DND-41 (cell line): ENCODE measurements at regions not wholly inside any gene's neighbourhood (a gene's known extent, or its start where the extent isn't known, plus 50 kb on each side); places are given as distances from the start of the nearest gene placed in this dataset.

Experiments used
- ATAC-seq: fragments of 200-7000 bp; cut with Tn5 transposase; 3 replicates; pipeline ENCODE4 v1.9.1; 2021; ENCODE audit warnings: low read depth; ENCODE audit not compliant: insufficient read depth
- DNase-seq: peaks from one replicate; pipeline ENCODE4 v3.0.0-alpha.2; 2020
- H2AFZ ChIP-seq: 2 replicates; pipeline ENCODE4 v1.6.0; 2012; ENCODE audit warnings: low read depth, low read length
- H3K27ac ChIP-seq: 2 replicates; pipeline ENCODE4 v1.5.1; 2012; ENCODE audit warnings: low read length, inconsistent platforms
- H3K27me3 ChIP-seq: fragments of 200-600 bp; sonication (generic); 2 replicates; pipeline ENCODE4 v1.6.0; 2012; ENCODE audit warnings: low read length, mild to moderate bottlenecking, inconsistent platforms; ENCODE audit not compliant: insufficient read depth, poor library complexity
- H3K36me3 ChIP-seq: 2 replicates; pipeline ENCODE4 v1.5.1; 2012; ENCODE audit warnings: low read length, inconsistent platforms; ENCODE audit not compliant: insufficient read depth
- H3K4me1 ChIP-seq: 2 replicates; pipeline ENCODE4 v1.5.1; 2012; ENCODE audit warnings: mild to moderate bottlenecking, low read length; ENCODE audit not compliant: insufficient read depth
- H3K4me2 ChIP-seq: 2 replicates; pipeline ENCODE4 v1.6.0; 2012; ENCODE audit warnings: mild to moderate bottlenecking, moderate library complexity, low read length, inconsistent platforms; ENCODE audit not compliant: insufficient read depth
- H3K4me3 ChIP-seq, 2 experiments: fragments of 200-600 bp in 1 of 2; shearing (Covaris generic) in 1 of 2; 2 replicates each; pipeline ENCODE4 v1.5.1; 2012 to 2016; ENCODE audit warnings: inconsistent platforms in 2 of 2, low read length in 2 of 2, mild to moderate bottlenecking in 2 of 2, low read depth in 1 of 2, moderate library complexity in 1 of 2
- H3K79me2 ChIP-seq: 2 replicates; pipeline ENCODE4 v1.6.0; 2012; ENCODE audit warnings: low read length, inconsistent platforms; ENCODE audit not compliant: insufficient read depth
- H3K9ac ChIP-seq: 2 replicates; pipeline ENCODE4 v1.6.0; 2012; ENCODE audit warnings: low read depth, mild to moderate bottlenecking, inconsistent platforms, low read length, moderate library complexity
- H3K9me3 ChIP-seq: 2 replicates; pipeline ENCODE4 v1.5.1; 2012; ENCODE audit warnings: low read length, moderate library complexity, mild to moderate bottlenecking, inconsistent platforms; ENCODE audit not compliant: insufficient read depth, severe bottlenecking
- H4K20me1 ChIP-seq: 2 replicates; pipeline ENCODE4 v1.6.0; 2012; ENCODE audit warnings: low read length; ENCODE audit not compliant: insufficient read depth
- CTCF ChIP-seq: IDR thresholded peaks from 2 replicates; pipeline ENCODE4 v1.5.1; 2012; ENCODE audit warnings: borderline replicate concordance, low read length, moderate library complexity, mild to moderate bottlenecking; ENCODE audit not compliant: poor library complexity, severe bottlenecking; ENCODE audit errors: extremely low read depth
- EZH2 ChIP-seq: IDR thresholded peaks from 3 replicates; pipeline ENCODE4 v1.6.1; 2012; ENCODE audit warnings: borderline replicate concordance, low read depth, mild to moderate bottlenecking, moderate library complexity, low read length, inconsistent platforms; ENCODE audit not compliant: severe bottlenecking

DNA sequence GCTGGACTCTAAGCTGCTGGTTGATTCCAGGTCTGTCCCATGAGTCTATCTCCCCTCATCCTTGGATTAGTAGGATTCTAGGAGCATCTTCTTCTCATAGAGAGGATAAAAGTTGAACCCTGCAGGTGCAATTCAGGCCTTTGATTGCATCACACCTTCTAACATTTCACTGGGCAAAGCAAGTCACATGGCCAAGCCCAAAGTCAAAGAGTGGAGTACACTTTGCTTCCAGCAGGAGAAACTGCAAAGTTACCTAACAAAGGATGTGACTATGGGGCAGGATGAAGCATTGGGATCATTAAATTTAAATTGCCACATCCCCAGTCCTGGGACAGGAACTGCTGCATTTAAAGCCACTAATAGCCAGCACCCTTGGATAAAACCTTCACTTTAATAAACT is 51.0 kb upstream of the EGFLAM start:
- Histone ChIP-seq H4K20me1 (no peaks in the 10 kb centered on the region), H3K9ac (no peak overlapping the region), H3K27ac (no peak overlapping the region), H3K79me2 (no peaks in the 10 kb centered on the region), H3K27me3 (peaks cover 4% of the 10 kb centered on the region), H3K4me1 (no peaks in the 10 kb centered on the region), H3K9me3 (no peaks in the 10 kb centered on the region), H3K36me3 (no peaks in the 10 kb centered on the region), H3K4me2 (no peak overlapping the region), H3K4me3 (no peak overlapping the region), H2AFZ (no peak overlapping the region)
- no peak for TF ChIP-seq CTCF
- no peak for TF ChIP-seq EZH2
- no peak for ATAC-seq
- DNase-seq: no peak

DNA sequence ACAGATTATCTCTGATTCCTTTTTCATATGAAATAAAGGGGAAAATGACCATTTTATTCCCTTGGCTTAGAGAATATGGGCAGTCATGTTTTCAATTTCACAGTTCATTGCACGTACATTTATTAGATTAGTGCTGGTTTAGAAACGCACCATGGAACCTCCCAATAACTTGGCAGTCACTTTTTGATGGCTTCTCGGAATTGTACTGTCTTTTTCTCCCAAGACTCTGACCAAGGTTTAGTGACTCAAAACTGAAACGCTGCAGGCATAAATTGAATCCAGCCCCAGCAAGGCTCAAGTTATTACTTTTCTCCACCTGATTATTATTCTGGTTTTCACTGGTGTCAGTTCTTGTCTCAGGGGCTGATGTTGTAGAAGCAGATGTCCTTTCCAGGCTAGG is 55.6 kb upstream of the EGFLAM start:
- Histone ChIP-seq H3K27ac (no peak overlapping the region), H3K79me2 (no peaks in the 10 kb centered on the region), H3K4me1 (no peaks in the 10 kb centered on the region), H3K4me3 (no peak overlapping the region), H3K36me3 (no peaks in the 10 kb centered on the region), H3K4me2 (no peak overlapping the region), H3K9ac (no peak overlapping the region), H4K20me1 (no peaks in the 10 kb centered on the region), H3K9me3 (no peaks in the 10 kb centered on the region), H2AFZ (no peak overlapping the region), H3K27me3 (peaks cover 4% of the 10 kb centered on the region)
- no peak for DNase-seq
- TF ChIP-seq EZH2: no peak
- no peak for TF ChIP-seq CTCF
- ATAC-seq: no peak

GRCh38 chr5:38200872-38201557 is 57.3 kb upstream of the EGFLAM start:
- no peak overlapping the region for H2AFZ ChIP-seq
- H3K9ac ChIP-seq: no peak overlapping the region
- no peak for TF ChIP-seq EZH2
- no peak for TF ChIP-seq CTCF
- no peaks in the 10 kb centered on the region for H3K4me1 ChIP-seq
- H3K27ac ChIP-seq: no peak overlapping the region
- no peak for ATAC-seq
- H3K79me2 ChIP-seq: no peaks in the 10 kb centered on the region
- H4K20me1 ChIP-seq: no peaks in the 10 kb centered on the region
- no peaks in the 10 kb centered on the region for H3K27me3 ChIP-seq
- no peaks in the 10 kb centered on the region for H3K36me3 ChIP-seq
- no peak overlapping the region for H3K4me2 ChIP-seq
- H3K4me3 ChIP-seq: no peak overlapping the region
- no peak for DNase-seq
- H3K9me3 ChIP-seq: no peaks in the 10 kb centered on the region
